ENCODE measurements at regions not wholly inside any gene's neighbourhood (a gene's known extent, or its start where the extent isn't known, plus 50 kb on each side); places are given as distances from the start of the nearest gene placed in this dataset.

- no peak for DNase-seq
Observed at GRCh38 chr5:52177193-52177592, 610.5 kb upstream of the ITGA1 start.

GRCh38 chr5:52181403-52181802 is 606.3 kb upstream of the ITGA1 start:
- no peak for DNase-seq

- no peak for DNase-seq
Observed at GRCh38 chr5:52190737-52191136, 597.0 kb upstream of the ITGA1 start.

GRCh38 chr5:52199833-52200232 is 587.9 kb upstream of the ITGA1 start:
- no peak for DNase-seq

- DNase-seq: no peak
Observed at GRCh38 chr5:52202256-52202655, 585.5 kb upstream of the ITGA1 start.

GRCh38 chr5:52204310-52204709 is 583.4 kb upstream of the ITGA1 start:
- DNase-seq: no peak
